ENCODE measurements at regions not wholly inside any gene's neighbourhood (a gene's known extent, or its start where the extent isn't known, plus 50 kb on each side); places are given as distances from the start of the nearest gene placed in this dataset.

DNA sequence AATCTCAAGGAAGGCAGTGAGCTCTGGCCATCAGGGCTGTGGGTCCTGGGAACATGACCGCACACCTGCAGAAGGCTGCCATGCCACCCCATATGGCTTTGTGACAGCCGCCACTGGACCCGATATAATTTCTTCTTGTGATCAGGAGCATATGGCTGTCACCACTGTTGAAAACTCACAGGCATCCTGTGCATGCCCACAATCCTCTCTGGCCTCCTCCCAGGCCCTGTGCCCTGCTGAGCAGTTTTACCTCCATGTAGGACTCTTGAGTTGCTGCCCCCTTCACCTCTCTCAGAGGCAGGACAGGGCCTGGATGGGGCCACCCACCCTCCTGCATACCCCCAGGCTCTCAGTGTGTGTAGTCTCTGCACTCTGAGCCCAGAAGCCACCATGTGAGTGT lies 391.9 kb upstream of the AKR1E2 start:
- H3K27ac ChIP-seq (replicated peaks): no peak overlapping the region
- no peak for DNase-seq (ENCODE audit: low read depth in 1 of 2, low spot score in 1 of 2)
- no peaks in the 10 kb centered on the region for H3K27me3 ChIP-seq (ENCODE audit: insufficient read depth, poor library complexity, severe bottlenecking)
- no peak overlapping the region for H3K4me3 ChIP-seq (replicated peaks; ENCODE audit: insufficient read depth, low read length)
- TF ChIP-seq POLR2AphosphoS5 (IDR thresholded peaks at IDR 0.05; ENCODE audit: low read depth) (no peak), REST (IDR thresholded peaks at IDR 0.05; ENCODE audit: insufficient replicate concordance, low read depth) (no peak), GABPA (IDR thresholded peaks at IDR 0.05; ENCODE audit: low read depth) (no peak), SPI1 (IDR thresholded peaks at IDR 0.05; ENCODE audit: borderline replicate concordance, low read depth) (no peak)
- TF ChIP-seq, protein P1, sequence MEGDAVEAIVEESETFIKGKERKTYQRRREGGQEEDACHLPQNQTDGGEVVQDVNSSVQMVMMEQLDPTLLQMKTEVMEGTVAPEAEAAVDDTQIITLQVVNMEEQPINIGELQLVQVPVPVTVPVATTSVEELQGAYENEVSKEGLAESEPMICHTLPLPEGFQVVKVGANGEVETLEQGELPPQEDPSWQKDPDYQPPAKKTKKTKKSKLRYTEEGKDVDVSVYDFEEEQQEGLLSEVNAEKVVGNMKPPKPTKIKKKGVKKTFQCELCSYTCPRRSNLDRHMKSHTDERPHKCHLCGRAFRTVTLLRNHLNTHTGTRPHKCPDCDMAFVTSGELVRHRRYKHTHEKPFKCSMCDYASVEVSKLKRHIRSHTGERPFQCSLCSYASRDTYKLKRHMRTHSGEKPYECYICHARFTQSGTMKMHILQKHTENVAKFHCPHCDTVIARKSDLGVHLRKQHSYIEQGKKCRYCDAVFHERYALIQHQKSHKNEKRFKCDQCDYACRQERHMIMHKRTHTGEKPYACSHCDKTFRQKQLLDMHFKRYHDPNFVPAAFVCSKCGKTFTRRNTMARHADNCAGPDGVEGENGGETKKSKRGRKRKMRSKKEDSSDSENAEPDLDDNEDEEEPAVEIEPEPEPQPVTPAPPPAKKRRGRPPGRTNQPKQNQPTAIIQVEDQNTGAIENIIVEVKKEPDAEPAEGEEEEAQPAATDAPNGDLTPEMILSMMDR (IDR thresholded peaks at IDR 0.05; ENCODE audit: insufficient read depth, low read length): no peak

DNA sequence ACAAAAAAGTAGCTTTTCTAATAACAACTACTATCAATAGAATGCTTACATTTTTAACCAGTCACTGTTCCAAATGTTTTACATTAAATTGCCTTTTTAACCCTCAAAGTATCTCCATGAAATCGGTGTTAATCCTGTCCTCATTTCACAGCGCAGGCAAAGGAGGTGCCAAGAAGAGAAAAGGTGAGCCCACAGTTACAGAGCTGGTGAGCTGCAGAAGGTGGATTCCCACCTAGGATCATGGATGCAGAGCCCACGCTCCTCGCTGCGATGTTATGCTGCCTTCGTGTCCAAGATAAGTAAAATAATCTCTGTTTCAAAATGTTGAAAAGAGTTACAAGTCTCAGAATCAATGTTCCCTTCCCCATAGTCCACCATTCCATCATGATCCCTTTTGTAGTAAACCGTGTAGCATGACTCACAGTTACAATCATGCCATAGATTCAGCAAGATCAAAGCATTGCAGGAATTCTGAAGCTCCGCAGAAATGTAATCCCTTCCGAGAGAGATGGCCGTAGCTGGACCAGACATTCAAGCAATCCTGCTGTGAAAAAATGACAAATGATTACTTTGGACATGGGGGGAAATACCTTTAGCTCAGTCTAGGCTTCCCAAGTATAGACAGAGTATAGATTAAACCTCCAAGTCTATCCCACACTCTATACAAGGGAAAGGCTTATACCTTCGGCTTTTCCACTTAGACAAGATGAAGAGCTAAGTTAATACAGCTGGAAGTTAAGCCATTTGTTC lies 394.7 kb upstream of the AKR1E2 start:
- DNase-seq (ENCODE audit: low read depth in 1 of 2, low spot score in 1 of 2): no peak
- Histone ChIP-seq H3K27ac (replicated peaks) (no peak overlapping the region), H3K4me3 (replicated peaks; ENCODE audit: insufficient read depth, low read length) (no peak overlapping the region), H3K27me3 (ENCODE audit: insufficient read depth, poor library complexity, severe bottlenecking) (no peaks in the 10 kb centered on the region)
- TF ChIP-seq REST (IDR thresholded peaks at IDR 0.05; ENCODE audit: insufficient replicate concordance, low read depth) (no peak), GABPA (IDR thresholded peaks at IDR 0.05; ENCODE audit: low read depth) (no peak), POLR2AphosphoS5 (IDR thresholded peaks at IDR 0.05; ENCODE audit: low read depth) (no peak), SPI1 (IDR thresholded peaks at IDR 0.05; ENCODE audit: borderline replicate concordance, low read depth) (no peak)
- TF ChIP-seq, protein P1 (IDR thresholded peaks at IDR 0.05; ENCODE audit: insufficient read depth, low read length): no peak

DNA sequence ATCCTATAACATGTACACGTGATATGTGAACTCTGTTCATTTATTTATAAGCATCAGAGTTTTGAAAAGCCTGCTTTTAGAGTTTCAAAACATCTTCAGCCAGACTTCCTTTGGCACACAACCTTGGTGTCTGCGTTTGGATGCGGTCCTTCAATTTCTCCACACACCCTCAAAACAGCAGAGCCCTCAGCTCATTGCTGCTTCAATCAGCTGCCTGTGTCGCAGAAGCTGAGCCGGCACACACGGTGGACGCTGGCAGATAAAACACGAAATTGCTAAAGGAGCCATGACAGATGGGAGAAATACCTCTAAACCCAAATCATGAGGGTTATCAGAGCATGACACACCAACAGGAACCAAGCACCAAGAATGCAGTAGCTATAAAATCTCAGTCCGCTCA lies 396.4 kb upstream of the AKR1E2 start:
- no peak overlapping the region for H3K27ac ChIP-seq (replicated peaks)
- no peaks in the 10 kb centered on the region for H3K27me3 ChIP-seq (ENCODE audit: insufficient read depth, poor library complexity, severe bottlenecking)
- no peak overlapping the region for H3K4me3 ChIP-seq (replicated peaks; ENCODE audit: insufficient read depth, low read length)
- no peak for DNase-seq (ENCODE audit: low read depth in 1 of 2, low spot score in 1 of 2)
- TF ChIP-seq REST (IDR thresholded peaks at IDR 0.05; ENCODE audit: insufficient replicate concordance, low read depth) (no peak), SPI1 (IDR thresholded peaks at IDR 0.05; ENCODE audit: borderline replicate concordance, low read depth) (no peak), GABPA (IDR thresholded peaks at IDR 0.05; ENCODE audit: low read depth) (no peak), POLR2AphosphoS5 (IDR thresholded peaks at IDR 0.05; ENCODE audit: low read depth) (no peak)
- TF ChIP-seq, protein P1 (IDR thresholded peaks at IDR 0.05; ENCODE audit: insufficient read depth, low read length): no peak
